Cardiac muscle cell (in vitro differentiated cells and primary cell): ENCODE measurements at regions not wholly inside any gene's neighbourhood (a gene's known extent, or its start where the extent isn't known, plus 50 kb on each side); places are given as distances from the start of the nearest gene placed in this dataset.

Experiments
- DNase-seq, 2 donors: peaks; one replicate each; pipeline versions ENCODE4 v3.0.0 to v3.0.0-alpha.2; 2010 to 2017; ENCODE audit warnings: low read depth in 1 of 2, low spot score in 1 of 2
- H3K27ac ChIP-seq: fragments of 200-600 bp; sonication (generic); 2 replicates; pipeline ENCODE4 v1.5.1; 2016
- H3K27me3 ChIP-seq: fragments of 200-600 bp; sonication (generic); 2 replicates; pipeline ENCODE4 v1.6.0; 2016; ENCODE audit warnings: control low read depth
- H3K36me3 ChIP-seq: fragments of 200-600 bp; sonication (generic); 2 replicates; pipeline ENCODE4 v1.5.1; 2016; ENCODE audit warnings: control low read depth
- H3K4me1 ChIP-seq: fragments of 200-600 bp; sonication (generic); 2 replicates; pipeline ENCODE4 v1.8.1; 2017; ENCODE audit warnings: low read depth, mild to moderate bottlenecking, mixed run types
- H3K4me3 ChIP-seq: fragments of 200-600 bp; sonication (generic); 2 replicates; pipeline ENCODE4 v1.5.1; 2016; ENCODE audit warnings: mild to moderate bottlenecking
- H3K9me3 ChIP-seq: fragments of 200-600 bp; sonication (generic); 2 replicates; pipeline ENCODE4 v1.5.1; 2017; ENCODE audit warnings: low read depth, mild to moderate bottlenecking, control low read depth
- TF ChIP-seq, protein P1 (sequence below): IDR thresholded peaks from 2 replicates; pipeline ENCODE4 v1.5.1; 2012; ENCODE audit warnings: low read depth, mild to moderate bottlenecking, low read length

DNA sequence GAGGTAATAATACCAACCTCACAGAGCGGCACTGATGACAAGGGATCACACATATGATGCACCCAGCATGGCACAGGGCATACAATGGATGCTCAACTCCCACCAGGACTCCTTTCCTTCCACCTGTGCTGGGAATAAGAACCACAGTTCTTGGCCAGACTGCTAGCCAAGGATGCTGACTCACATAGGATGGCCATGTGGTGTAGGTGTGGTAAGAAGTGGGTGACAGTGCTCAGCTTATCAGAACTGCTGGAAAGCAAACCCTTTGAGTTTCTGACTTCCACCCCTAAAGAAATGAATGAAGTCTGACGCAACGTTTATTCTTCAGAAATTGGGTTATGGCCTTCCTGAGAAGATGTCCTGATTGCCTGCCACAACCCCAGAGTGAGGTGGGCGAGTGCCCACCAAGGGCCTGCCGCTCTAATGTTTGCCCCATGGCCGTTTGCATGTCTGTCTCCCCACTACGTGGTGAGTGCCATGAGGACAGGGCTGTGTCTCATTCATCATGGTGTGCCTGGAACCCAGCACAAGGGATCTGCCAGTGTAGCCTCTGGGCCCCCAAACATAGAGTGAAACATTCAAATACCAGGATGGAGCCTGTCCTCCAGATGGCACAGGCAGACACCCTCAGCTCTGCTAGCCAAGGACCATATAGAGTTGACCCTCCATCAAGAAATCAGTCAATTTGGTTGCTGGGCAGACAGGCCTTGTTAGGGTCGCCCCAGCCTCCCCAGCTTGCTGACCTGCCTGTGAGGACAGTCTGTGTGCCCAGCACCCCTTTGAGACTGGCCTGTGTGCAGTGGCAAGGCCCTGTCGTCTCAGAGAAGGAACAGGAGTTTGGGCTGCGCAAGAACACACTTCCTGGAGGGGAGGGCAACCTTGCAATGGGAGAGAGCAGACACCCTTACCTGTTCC, 57.6 kb upstream of the SLCO2A1 start:
- Histone ChIP-seq H3K9me3 (no peaks in the 10 kb centered on the region), H3K27me3 (no peaks in the 10 kb centered on the region), H3K27ac (no peak overlapping the region), H3K36me3 (no peaks in the 10 kb centered on the region), H3K4me1 (no peaks in the 10 kb centered on the region), H3K4me3 (no peak overlapping the region)
- TF ChIP-seq, protein P1, sequence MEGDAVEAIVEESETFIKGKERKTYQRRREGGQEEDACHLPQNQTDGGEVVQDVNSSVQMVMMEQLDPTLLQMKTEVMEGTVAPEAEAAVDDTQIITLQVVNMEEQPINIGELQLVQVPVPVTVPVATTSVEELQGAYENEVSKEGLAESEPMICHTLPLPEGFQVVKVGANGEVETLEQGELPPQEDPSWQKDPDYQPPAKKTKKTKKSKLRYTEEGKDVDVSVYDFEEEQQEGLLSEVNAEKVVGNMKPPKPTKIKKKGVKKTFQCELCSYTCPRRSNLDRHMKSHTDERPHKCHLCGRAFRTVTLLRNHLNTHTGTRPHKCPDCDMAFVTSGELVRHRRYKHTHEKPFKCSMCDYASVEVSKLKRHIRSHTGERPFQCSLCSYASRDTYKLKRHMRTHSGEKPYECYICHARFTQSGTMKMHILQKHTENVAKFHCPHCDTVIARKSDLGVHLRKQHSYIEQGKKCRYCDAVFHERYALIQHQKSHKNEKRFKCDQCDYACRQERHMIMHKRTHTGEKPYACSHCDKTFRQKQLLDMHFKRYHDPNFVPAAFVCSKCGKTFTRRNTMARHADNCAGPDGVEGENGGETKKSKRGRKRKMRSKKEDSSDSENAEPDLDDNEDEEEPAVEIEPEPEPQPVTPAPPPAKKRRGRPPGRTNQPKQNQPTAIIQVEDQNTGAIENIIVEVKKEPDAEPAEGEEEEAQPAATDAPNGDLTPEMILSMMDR: no peak
- peak in 1 of 2 donors; percentile 19 for DNase-seq

DNA sequence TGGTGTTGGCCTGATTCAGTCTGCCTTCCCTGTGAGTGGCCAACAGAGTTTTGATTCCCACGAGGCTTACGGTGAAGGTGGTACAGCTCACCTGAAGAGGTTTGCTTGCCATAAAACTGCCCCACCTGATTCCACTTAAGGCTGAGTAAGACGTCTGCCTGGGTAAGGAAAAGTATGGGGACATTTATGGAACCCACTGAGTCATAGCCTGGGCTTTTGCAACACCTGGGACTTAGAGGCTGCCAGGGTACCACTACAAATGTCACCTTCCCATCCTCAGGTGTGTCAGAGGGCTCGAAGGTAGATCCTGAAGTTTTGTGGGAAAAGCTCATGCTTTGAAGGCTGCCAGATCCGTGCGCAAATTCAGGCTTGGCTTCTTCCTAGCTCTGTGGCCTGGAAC, 56.9 kb upstream of the SLCO2A1 start:
- Histone ChIP-seq H3K4me1 (no peaks in the 10 kb centered on the region), H3K27ac (no peak overlapping the region), H3K36me3 (no peaks in the 10 kb centered on the region), H3K9me3 (no peaks in the 10 kb centered on the region), H3K4me3 (no peak overlapping the region), H3K27me3 (no peaks in the 10 kb centered on the region)
- no peak for DNase-seq
- TF ChIP-seq, protein P1: no peak

- TF ChIP-seq, protein P1: no peak
- no peaks in the 10 kb centered on the region for H3K9me3 ChIP-seq
- no peak overlapping the region for H3K4me3 ChIP-seq
- H3K27ac ChIP-seq: no peak overlapping the region
- no peaks in the 10 kb centered on the region for H3K36me3 ChIP-seq
- no peaks in the 10 kb centered on the region for H3K27me3 ChIP-seq
- no peak for DNase-seq
- H3K4me1 ChIP-seq: no peaks in the 10 kb centered on the region
These were observed 55.5 kb upstream of the SLCO2A1 start for GRCh38 chr3:134085034-134085775.

- Histone ChIP-seq H3K27me3 (no peaks in the 10 kb centered on the region), H3K27ac (no peak overlapping the region), H3K4me1 (no peaks in the 10 kb centered on the region), H3K9me3 (no peaks in the 10 kb centered on the region), H3K4me3 (no peak overlapping the region), H3K36me3 (no peaks in the 10 kb centered on the region)
- no peak for DNase-seq
- TF ChIP-seq, protein P1: no peak
These were observed 54.7 kb upstream of the SLCO2A1 start for GRCh38 chr3:134084242-134084950.

DNA sequence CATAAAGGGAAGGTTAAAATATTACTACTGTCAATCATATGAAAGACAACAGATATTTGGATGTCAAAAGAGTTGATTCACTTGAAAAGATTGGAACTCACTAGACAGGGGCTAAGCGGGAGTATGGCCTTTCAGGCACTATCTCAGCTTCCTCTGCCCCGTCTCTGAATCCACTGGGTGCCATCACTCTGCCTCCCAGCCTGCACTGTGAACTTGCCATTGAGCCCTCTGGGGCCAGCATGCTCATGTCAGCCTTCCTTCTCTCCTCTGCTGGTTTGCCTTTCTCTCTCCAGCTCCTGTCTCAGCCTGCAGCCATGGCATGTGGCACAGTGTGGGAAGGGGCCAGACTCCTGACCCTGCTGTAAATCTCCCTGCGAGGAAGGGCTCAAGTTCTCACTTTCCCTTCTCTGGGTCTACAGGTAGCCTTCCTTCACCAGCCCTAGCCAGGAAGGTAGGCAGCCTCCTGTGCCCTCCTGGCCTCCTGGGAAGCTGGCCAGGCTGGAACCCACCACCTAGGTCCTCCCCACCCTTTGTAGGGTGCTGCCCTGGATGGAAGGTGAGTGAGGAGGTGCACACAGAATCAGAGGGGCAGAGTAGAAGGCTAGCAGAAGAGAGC, 54.0 kb upstream of the SLCO2A1 start:
- TF ChIP-seq, protein P1: no peak
- no peaks in the 10 kb centered on the region for H3K36me3 ChIP-seq
- H3K9me3 ChIP-seq: no peaks in the 10 kb centered on the region
- H3K4me1 ChIP-seq: no peaks in the 10 kb centered on the region
- no peak overlapping the region for H3K4me3 ChIP-seq
- DNase-seq: no peak
- H3K27me3 ChIP-seq: no peaks in the 10 kb centered on the region
- no peak overlapping the region for H3K27ac ChIP-seq
